A673 (cell line): ENCODE measurements at regions not wholly inside any gene's neighbourhood (a gene's known extent, or its start where the extent isn't known, plus 50 kb on each side); places are given as distances from the start of the nearest gene placed in this dataset.

ENCODE experiments used
- BruUV-seq: library from RNA; stranded (reverse); fragments of 400-500 nt; replicated peaks from 2 replicates; lab custom pipeline; 2021; lab: Mats Ljungman, UMichigan
- CTCF ChIA-PET: fragments of 300-600 bp; sonication (Branson Sonifier 250); formaldehyde crosslinking; loops from one replicate; lab custom pipeline; 2022; ENCODE audit warnings: antibody characterized with exemption; lab: Charles Lee
- POLR2A ChIA-PET: fragments of 300-600 bp; sonication (Branson Sonifier 250); formaldehyde crosslinking; loops from one replicate; lab custom pipeline; 2022; ENCODE audit warnings: antibody characterized with exemption; ENCODE audit not compliant: low non-redundant PET; lab: Charles Lee
- DNase-seq: peaks from one replicate; pipeline ENCODE4 v3.0.0-alpha.2; 2015; ENCODE audit warnings: low spot score
- H3K27ac ChIP-seq: fragments of 200-600 bp; sonication (generic); 2 replicates; pipeline ENCODE4 v1.5.1; 2016; ENCODE audit warnings: mixed run types, low read depth, mild to moderate bottlenecking, mixed read lengths, antibody characterized with exemption, low read length; ENCODE audit not compliant: poor library complexity, severe bottlenecking
- H3K27me3 ChIP-seq: fragments of 200-600 bp; sonication (generic); replicated peaks from 2 replicates; pipeline ENCODE4 v1.6.1; 2017; ENCODE audit warnings: mixed run types, low read depth, mild to moderate bottlenecking, mixed read lengths, antibody characterized with exemption, low read length; ENCODE audit not compliant: insufficient read depth, poor library complexity
- H3K36me3 ChIP-seq: fragments of 200-600 bp; sonication (generic); 2 replicates; pipeline ENCODE4 v1.6.1; 2016; ENCODE audit warnings: mixed run types, mild to moderate bottlenecking, mixed read lengths, antibody characterized with exemption, low read length; ENCODE audit not compliant: insufficient read depth, poor library complexity, severe bottlenecking
- H3K4me1 ChIP-seq: fragments of 200-600 bp; sonication (generic); 2 replicates; pipeline ENCODE4 v1.6.1; 2017; ENCODE audit warnings: mixed run types, mild to moderate bottlenecking, mixed read lengths, antibody characterized with exemption, low read length; ENCODE audit not compliant: insufficient read depth, poor library complexity, severe bottlenecking
- H3K4me3 ChIP-seq: fragments of 200-600 bp; sonication (generic); 2 replicates; pipeline ENCODE4 v1.5.1; 2016; ENCODE audit warnings: low read depth, mixed run types, mild to moderate bottlenecking, mixed read lengths, low read length; ENCODE audit not compliant: poor library complexity, severe bottlenecking
- H3K9me3 ChIP-seq: fragments of 200-600 bp; sonication (generic); 2 replicates; pipeline ENCODE4 v1.6.1; 2016; ENCODE audit warnings: mixed run types, low read depth, mild to moderate bottlenecking, mixed read lengths, antibody characterized with exemption, low read length; ENCODE audit not compliant: poor library complexity, severe bottlenecking
- intact Hi-C: fragments of 100-400 bp; cut with micrococcal nuclease; formaldehyde crosslinking; loops from one replicate; pipeline ENCODE4 v1.10.0; 2022; ENCODE audit not compliant: unreplicated experiment
- TF ChIP-seq, protein P1 (sequence below): fragments of 300-800, 200-600 bp; sonication (generic); conservative IDR thresholded peaks from 2 replicates; pipeline ENCODE4 v1.5.1; 2017; ENCODE audit warnings: low read depth, mild to moderate bottlenecking, antibody characterized with exemption, low read length, moderate library complexity, mixed read lengths

DNA sequence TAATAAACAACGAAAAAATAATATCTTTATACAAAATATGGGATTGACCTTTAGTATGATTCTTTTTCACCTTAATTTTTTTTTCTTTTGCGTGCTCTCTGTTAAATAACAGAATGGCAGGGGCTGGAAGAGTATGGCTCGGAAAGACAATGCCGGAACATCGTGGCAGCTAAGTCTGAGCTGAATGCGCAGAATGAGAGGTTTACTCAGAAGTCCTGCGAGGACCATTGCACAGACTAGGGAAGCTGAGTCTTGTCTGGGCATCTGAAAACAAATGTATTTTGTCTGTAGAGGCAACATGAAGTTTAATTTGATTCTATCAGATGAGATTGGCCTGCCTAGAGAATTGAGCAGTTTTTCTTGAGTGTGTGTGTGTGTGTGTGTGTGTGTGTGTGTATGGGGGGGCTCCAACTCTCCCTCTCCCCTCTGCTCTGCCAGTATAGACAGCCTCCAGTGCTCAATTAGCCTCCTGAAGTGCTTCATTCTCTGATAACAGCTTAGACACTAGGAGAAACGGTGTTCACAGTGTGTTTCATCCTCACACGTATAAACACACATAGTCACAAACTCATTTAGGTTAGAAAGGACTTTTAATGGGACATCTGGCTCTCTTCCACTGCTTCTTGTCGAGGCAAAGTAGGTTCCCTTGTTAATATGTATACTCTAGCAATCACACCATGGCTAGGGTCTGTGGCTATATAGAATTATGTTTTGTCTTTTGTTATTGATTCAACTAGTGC is 244.3 kb upstream of the SORL1-AS1 start:
- BruUV-seq, result no TSS peak
- ChIA-PET POLR2A (interaction anchor here (0.6 kb wide), 1 partner anchor 25 kb away, joined by 3 read pairs; no protein-coding TSS in a partner anchor), CTCF (interaction anchor here (0.5 to 1.0 kb wide), 3 partner anchors 25 to 450 kb away, joined by 3 read pairs; no protein-coding TSS in a partner anchor)
- no peaks in the 10 kb centered on the region for H3K9me3 ChIP-seq
- H3K36me3 ChIP-seq, result no peaks in the 10 kb centered on the region
- peaks cover 42% of the 10 kb centered on the region for H3K4me1 ChIP-seq
- no peak overlapping the region for H3K4me3 ChIP-seq
- H3K27me3 ChIP-seq, result no peaks in the 10 kb centered on the region
- DNase-seq, result peak; percentile 63
- intact Hi-C loops, result no loop called here
- peak overlapping the region; percentile 69 for H3K27ac ChIP-seq
- TF ChIP-seq, protein P1, sequence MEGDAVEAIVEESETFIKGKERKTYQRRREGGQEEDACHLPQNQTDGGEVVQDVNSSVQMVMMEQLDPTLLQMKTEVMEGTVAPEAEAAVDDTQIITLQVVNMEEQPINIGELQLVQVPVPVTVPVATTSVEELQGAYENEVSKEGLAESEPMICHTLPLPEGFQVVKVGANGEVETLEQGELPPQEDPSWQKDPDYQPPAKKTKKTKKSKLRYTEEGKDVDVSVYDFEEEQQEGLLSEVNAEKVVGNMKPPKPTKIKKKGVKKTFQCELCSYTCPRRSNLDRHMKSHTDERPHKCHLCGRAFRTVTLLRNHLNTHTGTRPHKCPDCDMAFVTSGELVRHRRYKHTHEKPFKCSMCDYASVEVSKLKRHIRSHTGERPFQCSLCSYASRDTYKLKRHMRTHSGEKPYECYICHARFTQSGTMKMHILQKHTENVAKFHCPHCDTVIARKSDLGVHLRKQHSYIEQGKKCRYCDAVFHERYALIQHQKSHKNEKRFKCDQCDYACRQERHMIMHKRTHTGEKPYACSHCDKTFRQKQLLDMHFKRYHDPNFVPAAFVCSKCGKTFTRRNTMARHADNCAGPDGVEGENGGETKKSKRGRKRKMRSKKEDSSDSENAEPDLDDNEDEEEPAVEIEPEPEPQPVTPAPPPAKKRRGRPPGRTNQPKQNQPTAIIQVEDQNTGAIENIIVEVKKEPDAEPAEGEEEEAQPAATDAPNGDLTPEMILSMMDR, result no peak

GRCh38 chr11:121696177-121696871 is 243.6 kb upstream of the SORL1-AS1 start:
- Histone ChIP-seq H3K27me3 (no peaks in the 10 kb centered on the region), H3K27ac (peak overlapping the region; percentile 69), H3K36me3 (no peaks in the 10 kb centered on the region), H3K9me3 (no peaks in the 10 kb centered on the region), H3K4me3 (no peak overlapping the region), H3K4me1 (peaks cover 42% of the 10 kb centered on the region)
- TF ChIP-seq, protein P1, result no peak
- BruUV-seq, result no TSS peak
- DNase-seq, result peak; percentile 87
- intact Hi-C loops, result no loop called here
- ChIA-PET POLR2A (interaction anchor here (0.6 kb wide), 1 partner anchor 26 kb away, joined by 3 read pairs; no protein-coding TSS in a partner anchor), CTCF (interaction anchor here (0.5 to 1.0 kb wide), 4 partner anchors 24 to 449 kb away, joined by 3 to 9 read pairs (median 3); no protein-coding TSS in a partner anchor)

- Histone ChIP-seq H3K4me3 (no peak overlapping the region), H3K4me1 (peaks cover 20% of the 10 kb centered on the region), H3K27ac (no peak overlapping the region), H3K9me3 (no peaks in the 10 kb centered on the region), H3K27me3 (no peaks in the 10 kb centered on the region), H3K36me3 (no peaks in the 10 kb centered on the region)
- intact Hi-C loops, result no loop called here
- POLR2A ChIA-PET, result no interaction called here
- TF ChIP-seq, protein P1, result no peak
- DNase-seq, result no peak
- no TSS peak for BruUV-seq
- CTCF ChIA-PET, result no interaction called here
These were observed 239.5 kb upstream of the SORL1-AS1 start for GRCh38 chr11:121692236-121692635.
